ENCODE measurements at regions not wholly inside any gene's neighbourhood (a gene's known extent, or its start where the extent isn't known, plus 50 kb on each side); places are given as distances from the start of the nearest gene placed in this dataset.

DNA sequence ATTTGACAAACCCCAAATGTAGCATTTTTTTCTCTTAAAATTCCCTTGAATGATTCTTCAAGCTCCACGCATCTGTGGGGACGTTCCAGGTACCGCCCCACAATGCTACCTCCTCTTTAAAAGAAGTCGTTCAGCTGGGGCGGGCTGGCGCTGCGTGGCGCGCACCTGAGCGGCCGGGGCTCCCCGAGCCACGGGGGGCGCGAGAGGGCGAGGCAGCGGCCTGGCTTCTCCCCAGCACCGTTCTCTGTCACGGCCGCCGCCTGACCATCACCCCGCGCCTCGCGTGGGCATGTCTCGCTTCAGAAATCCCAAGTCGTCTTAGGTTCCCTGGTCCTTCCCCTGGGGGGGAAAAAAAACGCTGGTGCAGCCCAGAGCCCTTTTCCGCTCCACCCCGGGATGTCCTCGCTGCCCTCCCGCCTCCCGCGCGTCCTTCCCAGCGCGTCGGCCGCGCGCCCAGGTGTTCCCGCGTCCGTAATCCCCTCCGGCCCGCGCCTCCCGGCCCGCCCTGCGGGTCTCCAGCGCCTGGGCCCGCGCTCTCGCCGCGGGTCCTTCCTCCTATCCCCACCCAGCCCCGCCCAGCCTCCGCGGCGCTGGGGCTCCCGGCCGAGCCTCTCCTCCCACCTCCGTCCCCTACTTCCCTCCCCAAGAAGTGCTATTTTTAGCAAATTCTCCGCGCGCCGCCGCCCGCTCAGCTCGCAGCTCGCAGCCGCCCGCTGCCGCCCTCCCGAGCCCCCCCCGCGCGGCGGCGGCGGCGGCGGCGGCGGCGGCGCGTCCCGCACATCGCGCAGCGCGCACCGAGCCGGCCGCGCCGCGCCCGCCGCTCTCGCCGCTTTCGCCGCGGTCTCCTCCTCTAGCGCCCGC, 58.7 kb upstream of the PRPS1L1 start:
- Histone ChIP-seq H3K4me1 (0 out of 3 replicates have a peak, but pooled peaks cover 4% of the 10 kb centered on the region), H3K27ac (peak overlapping the region; percentile 59 to 82; a peak in 5 of 6 replicates), H3K9me3 (peaks cover 11% of the 10 kb centered on the region; the same call in 2 of the 3 replicates), H3K4me3 (peak overlapping the region; percentile 76), H3K4me2 (peak overlapping the region; percentile 84)
- FAIRE-seq (no peak), DNase-seq (ENCODE audit: low read depth in 1 of 2, low spot score in 1 of 2) (peak; percentile 12 to 18), ATAC-seq (peak; percentile 84 to 85)
- CTCF ChIA-PET = interaction anchor here (0.5 to 1.2 kb wide), 3 partner anchors 14 to 1043 kb away, joined by 3 read pairs; no protein-coding TSS in a partner anchor
- TF ChIP-seq, protein P1, sequence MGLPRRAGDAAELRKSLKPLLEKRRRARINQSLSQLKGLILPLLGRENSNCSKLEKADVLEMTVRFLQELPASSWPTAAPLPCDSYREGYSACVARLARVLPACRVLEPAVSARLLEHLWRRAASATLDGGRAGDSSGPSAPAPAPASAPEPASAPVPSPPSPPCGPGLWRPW (IDR thresholded peaks at IDR 0.05) = no peak
- TF ChIP-seq, protein P2, sequence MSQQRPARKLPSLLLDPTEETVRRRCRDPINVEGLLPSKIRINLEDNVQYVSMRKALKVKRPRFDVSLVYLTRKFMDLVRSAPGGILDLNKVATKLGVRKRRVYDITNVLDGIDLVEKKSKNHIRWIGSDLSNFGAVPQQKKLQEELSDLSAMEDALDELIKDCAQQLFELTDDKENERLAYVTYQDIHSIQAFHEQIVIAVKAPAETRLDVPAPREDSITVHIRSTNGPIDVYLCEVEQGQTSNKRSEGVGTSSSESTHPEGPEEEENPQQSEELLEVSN (IDR thresholded peaks at IDR 0.05; ENCODE audit: borderline replicate concordance, low read depth) = peak; percentile 60
- WGBS (ENCODE audit: missing lambda C conversion rate) = 9% methylated on average over 18 of the region's 108 CpGs
- POLR2A ChIA-PET = no interaction called here

DNA sequence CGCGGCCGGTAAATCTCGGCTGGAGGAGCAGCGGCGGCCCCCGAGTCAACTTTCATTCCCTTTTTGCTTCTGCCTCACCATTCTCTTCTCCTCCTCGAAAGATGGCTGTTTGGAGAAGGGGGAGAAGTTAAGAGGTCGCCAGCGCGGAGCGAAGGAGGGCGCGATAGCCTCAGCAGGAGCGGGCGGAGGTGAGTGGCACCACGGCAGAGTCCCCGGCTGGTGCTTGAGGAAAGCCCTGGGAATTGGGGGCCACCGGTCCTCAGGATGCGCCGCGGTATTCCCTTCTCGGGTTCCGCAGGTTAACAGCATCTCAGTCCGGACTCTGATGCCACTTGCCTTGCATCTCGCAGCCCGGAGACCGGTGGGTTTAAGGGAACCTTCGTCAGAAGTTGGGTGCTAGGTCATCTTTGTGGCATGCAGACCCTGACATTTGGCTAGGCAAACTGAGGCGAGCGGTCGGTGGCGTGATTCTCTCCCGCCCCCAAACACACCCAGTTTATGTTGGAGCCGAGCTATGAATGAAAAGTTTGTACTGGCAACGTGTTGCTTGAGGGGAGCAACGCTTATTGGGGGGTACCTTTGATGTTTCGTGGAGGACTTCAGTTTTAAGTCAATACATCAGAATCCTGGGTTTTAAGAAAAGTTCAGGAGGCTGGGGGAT, 59.5 kb upstream of the PRPS1L1 start:
- WGBS (ENCODE audit: missing lambda C conversion rate) = 46% methylated on average over 36 of the region's 38 CpGs
- ATAC-seq = peak; percentile 65 to 67
- no peak for FAIRE-seq
- ChIA-PET POLR2A (no interaction called here), CTCF (interaction anchor here (1.0 kb wide), 1 partner anchor 11 kb away, joined by 3 read pairs; no protein-coding TSS in a partner anchor)
- peak overlapping the region; percentile 76 for H3K4me3 ChIP-seq
- H3K9me3 ChIP-seq = peaks cover 6% of the 10 kb centered on the region; the same call in 2 of the 3 replicates
- peak overlapping the region; percentile 84 for H3K4me2 ChIP-seq
- peak; percentile 8 to 13 for DNase-seq (ENCODE audit: low read depth in 1 of 2, low spot score in 1 of 2)
- TF ChIP-seq ZSCAN20 (CRISPR knock-in tag; IDR thresholded peaks at IDR 0.05) (no peak), CBX8 (IDR thresholded peaks at IDR 0.05) (no peak), RAD21 (conservative IDR thresholded peaks at IDR 0.05 in 1 of 2, IDR thresholded peaks at IDR 0.05 in 1 of 2) (no peak), FOXS1 (CRISPR knock-in tag; IDR thresholded peaks at IDR 0.05) (no peak), CHD2 (IDR thresholded peaks at IDR 0.05; ENCODE audit: low read length, partially characterized antibody) (no peak), TP53 (CRISPR knock-in tag; IDR thresholded peaks at IDR 0.05) (no peak), HOXB13 (CRISPR knock-in tag; IDR thresholded peaks at IDR 0.05; ENCODE audit: low read depth) (no peak), NR3C1 (IDR thresholded peaks at IDR 0.05) (no peak)
- TF ChIP-seq, protein P2 (IDR thresholded peaks at IDR 0.05; ENCODE audit: borderline replicate concordance, low read depth) = no peak
- 0 out of 3 replicates have a peak, but pooled peaks cover 4% of the 10 kb centered on the region for H3K4me1 ChIP-seq
- H3K27ac ChIP-seq = peak overlapping the region; percentile 59 to 82; a peak in 3 of 6 replicates

DNA sequence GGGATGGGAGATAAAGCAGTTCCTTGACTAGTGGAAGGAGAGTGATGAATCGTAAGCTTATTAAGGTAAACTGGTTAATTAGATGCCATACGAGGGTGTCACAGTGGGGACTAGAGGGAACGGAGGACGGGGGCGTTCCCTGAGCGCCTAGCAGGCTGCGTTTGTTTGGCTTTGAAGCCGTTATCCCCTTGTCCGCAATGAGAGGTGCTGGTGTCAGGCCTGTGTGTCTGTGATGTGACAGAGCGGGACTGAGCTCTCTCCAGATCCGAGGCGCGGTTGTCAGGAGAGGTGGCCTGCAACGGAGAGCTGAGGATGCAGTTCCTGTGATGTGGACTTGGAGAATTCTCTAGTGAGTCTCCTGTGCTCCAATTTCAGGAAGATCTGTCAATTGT, 60.0 kb upstream of the PRPS1L1 start:
- H3K27ac ChIP-seq = no peak overlapping the region
- no peak for FAIRE-seq
- no peak for DNase-seq (ENCODE audit: low read depth in 1 of 2, low spot score in 1 of 2)
- no peak for TF ChIP-seq NFE2L2 (conservative IDR thresholded peaks at IDR 0.05; ENCODE audit: low read length)
- TF ChIP-seq, protein P3, sequence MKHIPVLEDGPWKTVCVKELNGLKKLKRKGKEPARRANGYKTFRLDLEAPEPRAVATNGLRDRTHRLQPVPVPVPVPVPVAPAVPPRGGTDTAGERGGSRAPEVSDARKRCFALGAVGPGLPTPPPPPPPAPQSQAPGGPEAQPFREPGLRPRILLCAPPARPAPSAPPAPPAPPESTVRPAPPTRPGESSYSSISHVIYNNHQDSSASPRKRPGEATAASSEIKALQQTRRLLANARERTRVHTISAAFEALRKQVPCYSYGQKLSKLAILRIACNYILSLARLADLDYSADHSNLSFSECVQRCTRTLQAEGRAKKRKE (CRISPR knock-in tag; IDR thresholded peaks at IDR 0.05; ENCODE audit: low read depth) = no peak
- TF ChIP-seq SREBF2 (IDR thresholded peaks at IDR 0.05) = no peak
- TF ChIP-seq HOXB5 (CRISPR knock-in tag; IDR thresholded peaks at IDR 0.05) = no peak
- no peak for TF ChIP-seq POLR2AphosphoS2 (conservative IDR thresholded peaks at IDR 0.05; ENCODE audit: low read length)
- no peak for TF ChIP-seq EHF (CRISPR knock-in tag; IDR thresholded peaks at IDR 0.05)
- no peak for TF ChIP-seq HDAC2 (IDR thresholded peaks at IDR 0.05)
- no peak for TF ChIP-seq POLR2A (IDR thresholded peaks at IDR 0.05; ENCODE audit: low read length)
- no peak for TF ChIP-seq NR3C1 (IDR thresholded peaks at IDR 0.05)
- TF ChIP-seq ZC3H11A (IDR thresholded peaks at IDR 0.05) = no peak
- no peak for TF ChIP-seq ZFP36 (IDR thresholded peaks at IDR 0.05; ENCODE audit: borderline replicate concordance, partially characterized antibody)
- no peak for TF ChIP-seq RAD21 (conservative IDR thresholded peaks at IDR 0.05 in 1 of 2, IDR thresholded peaks at IDR 0.05 in 1 of 2)
- no peak for TF ChIP-seq JUN (IDR thresholded peaks at IDR 0.05)
- no peak for TF ChIP-seq MYC (IDR thresholded peaks at IDR 0.05; ENCODE audit: borderline replicate concordance, low read length)
- no peak for TF ChIP-seq ESRRA (IDR thresholded peaks at IDR 0.05; ENCODE audit: borderline replicate concordance, low read length)
- no peak for TF ChIP-seq CEBPB (IDR thresholded peaks at IDR 0.05)
- TF ChIP-seq, protein P4, sequence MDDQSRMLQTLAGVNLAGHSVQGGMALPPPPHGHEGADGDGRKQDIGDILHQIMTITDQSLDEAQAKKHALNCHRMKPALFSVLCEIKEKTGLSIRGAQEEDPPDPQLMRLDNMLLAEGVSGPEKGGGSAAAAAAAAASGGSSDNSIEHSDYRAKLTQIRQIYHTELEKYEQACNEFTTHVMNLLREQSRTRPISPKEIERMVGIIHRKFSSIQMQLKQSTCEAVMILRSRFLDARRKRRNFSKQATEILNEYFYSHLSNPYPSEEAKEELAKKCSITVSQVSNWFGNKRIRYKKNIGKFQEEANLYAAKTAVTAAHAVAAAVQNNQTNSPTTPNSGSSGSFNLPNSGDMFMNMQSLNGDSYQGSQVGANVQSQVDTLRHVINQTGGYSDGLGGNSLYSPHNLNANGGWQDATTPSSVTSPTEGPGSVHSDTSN (IDR thresholded peaks at IDR 0.05) = no peak
- no peak for TF ChIP-seq MAZ (IDR thresholded peaks at IDR 0.05; ENCODE audit: borderline replicate concordance, low read depth, low read length)
- H3K4me1 ChIP-seq = 0 out of 3 replicates have a peak, but pooled peaks cover 4% of the 10 kb centered on the region
- CTCF ChIA-PET = interaction anchor here (1.0 kb wide), 1 partner anchor 10 kb away, joined by 3 read pairs; no protein-coding TSS in a partner anchor
- POLR2A ChIA-PET = no interaction called here
- no peak for ATAC-seq
- 84% methylated on average over 14 of the region's 14 CpGs for WGBS (ENCODE audit: missing lambda C conversion rate)
- H3K4me2 ChIP-seq = no peak overlapping the region
- no peak overlapping the region for H3K4me3 ChIP-seq
- H3K9me3 ChIP-seq = peaks cover under 1% of the 10 kb centered on the region; the same call in 1 of the 3 replicates
